ENCODE measurements at regions not wholly inside any gene's neighbourhood (a gene's known extent, or its start where the extent isn't known, plus 50 kb on each side); places are given as distances from the start of the nearest gene placed in this dataset.

DNA sequence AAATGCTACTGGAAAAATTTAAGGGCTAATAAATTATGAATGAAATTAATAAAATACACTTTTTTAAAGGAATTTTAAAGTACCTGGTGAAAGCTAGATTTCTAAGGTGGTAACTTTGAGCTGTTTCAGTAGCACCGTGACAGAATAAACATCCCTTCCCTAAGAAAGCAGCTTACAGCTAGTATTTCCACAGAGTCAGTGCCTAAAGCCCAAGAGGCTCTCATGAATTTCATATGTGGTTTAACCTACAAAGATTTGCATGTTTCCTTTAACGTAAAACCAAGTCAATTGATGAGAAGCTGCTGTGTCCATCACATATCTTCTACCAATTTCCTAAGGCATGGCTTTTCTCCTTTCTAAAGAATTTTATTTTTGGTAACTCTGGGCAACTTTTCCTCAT, 56.8 kb downstream of the IFNG start:
- Mint-ChIP-seq H3K9me3 (no peaks in the 10 kb centered on the region), H3K27ac (no peak overlapping the region), H3K36me3 (no peaks in the 10 kb centered on the region)
- no peak for DNase-seq (ENCODE audit: low spot score in 2 of 2)
- no peak for ATAC-seq

DNA sequence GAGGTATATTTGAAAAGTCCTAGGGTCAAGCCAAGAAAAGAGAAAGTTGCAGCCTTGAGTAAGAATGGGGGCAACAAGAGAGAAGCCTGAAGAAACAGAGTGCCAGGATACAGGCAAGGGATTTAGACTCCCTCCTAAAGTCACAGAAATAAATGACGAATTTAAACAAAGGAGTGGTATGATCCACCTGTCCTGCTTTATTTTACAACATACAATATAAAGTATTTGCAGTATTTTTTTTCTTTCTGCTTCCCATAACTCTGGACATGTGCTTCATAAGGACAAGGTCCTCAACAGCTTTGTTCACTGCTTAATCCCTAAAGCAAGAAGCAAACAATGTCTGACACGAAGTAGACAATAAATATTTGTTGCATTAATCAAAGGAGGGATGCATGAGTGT, 57.4 kb downstream of the IFNG start:
- no peak overlapping the region for H3K27ac Mint-ChIP-seq

DNA sequence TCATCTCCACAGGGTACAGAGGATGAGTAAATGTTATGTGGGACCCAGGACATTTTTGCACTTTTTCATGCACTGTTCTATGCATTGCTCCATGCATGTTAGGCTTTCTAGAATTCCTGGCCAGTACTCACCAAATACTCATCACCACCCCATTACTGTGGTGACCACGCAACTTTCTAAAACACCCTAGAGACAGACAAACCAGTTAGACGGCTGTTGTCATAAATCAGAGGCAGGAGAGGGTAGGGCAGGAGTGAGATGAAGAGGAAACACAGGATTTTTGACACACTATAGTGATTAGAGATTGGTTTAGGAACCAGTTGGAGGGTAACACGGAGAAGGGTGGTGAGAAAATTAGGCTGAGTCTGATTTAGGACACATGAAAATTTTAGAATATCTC, 59.3 kb downstream of the IFNG start:
- ATAC-seq (no peak), DNase-seq (ENCODE audit: low spot score in 2 of 2) (no peak)
- Mint-ChIP-seq H3K9me3 (no peaks in the 10 kb centered on the region), H3K27ac (no peak overlapping the region), H3K36me3 (no peaks in the 10 kb centered on the region)

More for the DNA sequence above, 57.4 kb downstream of the IFNG start:
- Mint-ChIP-seq H3K9me3 (no peaks in the 10 kb centered on the region), H3K36me3 (no peaks in the 10 kb centered on the region)
- ATAC-seq = no peak
- no peak for DNase-seq (ENCODE audit: low spot score in 2 of 2)

DNA sequence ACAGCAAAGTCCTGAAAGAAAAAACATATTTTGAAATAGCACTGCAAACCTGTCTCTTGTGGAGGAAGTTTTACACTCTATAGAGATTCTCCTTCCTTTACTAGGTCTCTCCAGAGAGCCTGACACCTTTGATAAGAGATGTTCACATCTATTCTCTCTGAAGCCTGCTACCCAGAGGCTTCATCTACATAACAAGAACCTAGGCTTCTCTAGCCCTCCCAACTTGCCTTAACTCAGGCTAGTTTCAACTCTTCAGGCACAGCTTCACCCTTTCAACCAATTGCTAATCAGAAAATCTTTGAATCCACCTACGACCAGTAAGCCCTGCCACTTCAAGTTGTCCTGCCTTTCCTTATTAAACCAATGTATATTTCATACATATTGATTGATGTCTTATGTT, 60.6 kb downstream of the IFNG start:
- no peak for ATAC-seq
- Mint-ChIP-seq H3K36me3 (no peaks in the 10 kb centered on the region), H3K27ac (no peak overlapping the region), H3K9me3 (no peaks in the 10 kb centered on the region)
- DNase-seq (ENCODE audit: low spot score in 2 of 2) = no peak

DNA sequence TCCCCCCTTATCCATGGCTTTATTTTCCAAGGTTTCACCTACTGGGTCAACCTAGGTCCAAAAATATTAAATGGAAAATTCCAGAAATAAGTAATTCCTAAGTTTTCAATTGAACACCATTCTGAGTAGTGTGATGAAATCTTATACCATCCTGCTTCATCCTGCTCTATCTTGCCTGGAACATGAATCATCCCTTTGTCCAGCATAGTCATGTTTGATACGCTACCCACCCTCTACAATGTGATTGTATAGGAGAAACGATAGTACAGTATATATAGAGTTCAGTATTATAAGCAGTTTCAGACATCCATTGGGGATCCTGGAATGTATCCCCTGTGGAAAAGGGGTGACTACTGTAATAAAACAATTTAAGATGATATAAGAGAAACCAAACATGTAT, 62.2 kb downstream of the IFNG start:
- Mint-ChIP-seq H3K27ac (no peak overlapping the region), H3K36me3 (peaks cover 0 to 7% of the 10 kb centered on the region in 2 donors), H3K9me3 (no peaks in the 10 kb centered on the region)
- ATAC-seq (no peak), DNase-seq (ENCODE audit: low spot score in 2 of 2) (no peak)

DNA sequence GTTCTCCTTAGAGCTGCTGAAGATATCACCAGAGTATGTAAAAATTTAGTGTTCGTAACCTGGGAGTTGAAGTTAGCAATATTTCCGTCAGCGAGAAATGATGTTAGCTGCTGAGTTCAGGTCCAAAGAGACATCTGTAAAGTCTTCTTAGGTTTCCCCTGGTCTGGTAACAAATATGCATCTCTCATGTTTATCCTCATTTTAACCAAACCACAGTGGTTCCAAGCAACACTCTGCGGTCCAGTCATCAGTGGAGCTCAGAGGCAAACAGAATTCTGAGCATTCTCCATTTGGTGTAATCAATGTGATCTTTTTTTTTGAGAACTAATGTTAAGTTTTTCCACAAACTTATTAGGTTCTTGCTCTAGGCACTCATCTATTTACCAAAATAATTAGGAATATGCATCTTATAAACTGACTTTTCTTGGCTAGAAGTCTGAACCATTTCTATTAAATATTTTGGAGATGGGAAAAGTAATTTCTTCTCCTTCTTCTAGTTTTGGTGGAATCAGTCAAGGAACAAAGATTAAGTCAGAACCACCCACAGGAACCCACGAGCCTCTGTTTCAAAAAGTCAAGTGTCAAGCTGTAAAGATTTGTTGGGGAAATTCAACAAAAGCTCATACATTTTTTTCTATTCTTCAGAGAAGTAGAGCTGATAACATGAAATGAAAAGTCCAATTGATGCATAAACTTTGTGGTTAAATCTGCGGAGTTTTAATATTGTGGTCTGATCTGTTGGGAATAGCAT, 64.7 kb downstream of the IFNG start:
- peaks cover 0 to 18% of the 10 kb centered on the region in 2 donors for H3K36me3 Mint-ChIP-seq
- ATAC-seq = no peak

DNA sequence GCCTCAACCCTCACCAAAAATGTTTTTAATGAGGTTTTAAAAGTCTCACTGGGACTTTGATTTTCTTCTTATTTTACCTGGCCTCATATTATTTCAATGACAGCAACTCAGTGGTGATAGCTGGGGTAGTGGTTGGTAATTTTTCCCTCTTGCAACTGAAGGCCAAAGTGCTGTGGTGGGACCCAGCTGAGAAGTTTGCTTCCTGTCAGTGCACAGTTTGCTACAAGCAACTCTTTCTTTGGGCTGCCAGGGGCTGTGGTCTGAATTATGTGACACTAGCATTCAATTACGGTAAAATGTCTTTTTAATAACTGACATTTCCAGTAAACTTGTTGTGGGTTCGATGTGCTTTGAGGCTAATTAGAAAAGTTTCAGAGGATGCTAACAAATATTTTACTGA, 65.3 kb downstream of the IFNG start:
- DNase-seq (ENCODE audit: low spot score in 2 of 2) (no peak), ATAC-seq (no peak)
- peaks cover 0 to 25% of the 10 kb centered on the region in 2 donors for H3K36me3 Mint-ChIP-seq
- no peak overlapping the region for H3K27ac Mint-ChIP-seq
- peaks cover 9 to 13% of the 10 kb centered on the region in 2 donors for H3K9me3 Mint-ChIP-seq

More for the DNA sequence above, 64.7 kb downstream of the IFNG start:
- Mint-ChIP-seq H3K9me3 (peaks cover 3 to 7% of the 10 kb centered on the region in 2 donors), H3K27ac (no peak overlapping the region)
- no peak for DNase-seq (ENCODE audit: low spot score in 2 of 2)

DNA sequence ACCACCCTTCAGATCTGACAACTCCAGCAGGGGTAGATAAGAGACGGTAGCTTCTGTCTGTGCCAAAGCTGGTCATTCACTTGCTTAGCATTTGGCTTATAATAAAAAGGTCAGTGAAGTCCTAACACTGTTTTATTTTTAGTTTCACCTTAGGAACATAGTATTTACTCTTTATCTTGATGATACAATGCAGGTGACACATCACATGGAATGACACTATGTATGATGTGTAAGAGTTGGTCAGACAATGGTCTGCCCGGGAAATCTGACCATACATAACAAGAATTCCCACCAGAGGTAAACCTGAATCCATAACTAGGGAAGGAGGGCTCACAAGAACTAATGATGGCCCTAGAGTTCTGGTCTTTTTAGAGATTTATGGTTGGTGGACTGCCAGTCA, 66.6 kb downstream of the IFNG start:
- H3K27ac Mint-ChIP-seq = no peak overlapping the region
- ATAC-seq (no peak), DNase-seq (ENCODE audit: low spot score in 2 of 2) (no peak)
- peaks cover 0 to 29% of the 10 kb centered on the region in 2 donors for H3K36me3 Mint-ChIP-seq
- H3K9me3 Mint-ChIP-seq = peaks cover 9 to 13% of the 10 kb centered on the region in 2 donors

DNA sequence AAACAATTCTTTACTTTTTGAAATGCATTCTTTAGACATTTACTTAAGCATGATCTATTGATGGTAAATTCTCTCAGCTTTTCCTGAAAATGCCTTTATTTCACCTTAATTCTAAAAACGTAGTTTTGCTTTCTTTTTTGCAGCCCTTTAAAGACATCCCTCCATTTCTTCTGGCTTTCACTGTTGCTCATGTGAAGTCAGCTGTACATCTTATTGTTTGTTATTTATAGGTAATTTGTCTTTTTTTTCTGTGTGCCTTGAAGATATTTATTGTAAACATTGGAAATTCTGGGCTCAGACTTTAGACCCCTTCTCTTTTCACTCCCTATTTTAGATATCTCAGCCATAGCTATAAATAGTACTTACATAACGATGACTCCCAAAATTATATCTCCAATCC, 70.4 kb downstream of the IFNG start:
- ATAC-seq = no peak
- H3K9me3 Mint-ChIP-seq = peaks cover 19 to 25% of the 10 kb centered on the region in 2 donors
- H3K27ac Mint-ChIP-seq = no peak overlapping the region
- no peak for DNase-seq (ENCODE audit: low spot score in 2 of 2)
- H3K36me3 Mint-ChIP-seq = peaks cover 0 to 37% of the 10 kb centered on the region in 2 donors

DNA sequence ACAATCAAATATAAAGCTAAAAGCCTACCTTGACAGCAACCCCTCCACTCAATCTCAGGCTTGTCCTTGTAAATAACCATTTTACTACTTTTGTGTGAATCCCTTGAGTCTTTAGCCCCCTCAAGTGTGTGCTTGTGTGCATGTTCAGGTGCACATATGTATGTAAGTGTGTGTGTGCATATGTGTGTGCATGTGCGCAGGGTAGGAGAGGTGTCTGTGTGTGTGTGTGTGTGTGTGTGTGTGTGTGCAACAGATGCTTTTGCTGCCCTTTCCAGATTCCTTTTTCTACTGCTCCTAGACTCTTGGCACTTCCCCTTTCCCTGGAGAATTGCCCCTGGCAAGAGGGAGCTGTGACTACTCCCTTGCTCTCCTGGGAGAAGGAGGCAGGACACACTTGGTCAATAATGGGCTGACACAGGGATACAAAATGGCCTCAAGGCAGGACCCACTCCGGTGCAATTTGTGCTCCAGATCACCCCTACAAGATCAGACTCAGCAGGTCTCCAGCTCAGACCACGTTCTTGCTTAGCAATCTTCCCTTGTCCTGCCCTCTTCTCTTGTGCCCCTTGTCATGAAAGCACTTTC, 73.4 kb downstream of the IFNG start:
- no peak for ATAC-seq
- Mint-ChIP-seq H3K27ac (no peak overlapping the region), H3K9me3 (peaks cover 26 to 38% of the 10 kb centered on the region in 2 donors), H3K36me3 (peaks cover 14 to 52% of the 10 kb centered on the region in 2 donors)
- DNase-seq (ENCODE audit: low spot score in 2 of 2) = no peak

DNA sequence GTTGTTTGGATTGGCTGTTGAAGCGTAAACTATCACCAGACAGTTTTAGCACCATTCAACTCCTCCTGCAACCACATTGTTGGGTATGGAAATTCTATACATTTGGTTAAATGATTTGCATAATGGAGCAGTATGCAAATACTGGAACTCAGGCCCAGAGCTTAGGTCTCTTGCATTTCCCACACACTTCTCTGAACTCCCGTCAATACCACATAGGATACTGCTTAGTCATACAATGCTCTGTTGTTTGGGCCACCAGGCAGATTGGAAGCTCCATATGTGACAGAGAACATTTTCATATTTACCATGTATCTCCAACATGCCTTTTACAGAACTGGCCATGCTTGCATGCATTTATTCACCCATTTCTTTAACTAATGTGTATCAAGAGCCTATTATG, 78.0 kb downstream of the IFNG start:
- Mint-ChIP-seq H3K9me3 (peaks cover 17 to 24% of the 10 kb centered on the region in 2 donors), H3K27ac (no peak overlapping the region), H3K36me3 (peaks cover 14 to 58% of the 10 kb centered on the region in 2 donors)
- DNase-seq (ENCODE audit: low spot score in 2 of 2) = no peak
- peak in 1 of 2 donors; percentile 68 for ATAC-seq

DNA sequence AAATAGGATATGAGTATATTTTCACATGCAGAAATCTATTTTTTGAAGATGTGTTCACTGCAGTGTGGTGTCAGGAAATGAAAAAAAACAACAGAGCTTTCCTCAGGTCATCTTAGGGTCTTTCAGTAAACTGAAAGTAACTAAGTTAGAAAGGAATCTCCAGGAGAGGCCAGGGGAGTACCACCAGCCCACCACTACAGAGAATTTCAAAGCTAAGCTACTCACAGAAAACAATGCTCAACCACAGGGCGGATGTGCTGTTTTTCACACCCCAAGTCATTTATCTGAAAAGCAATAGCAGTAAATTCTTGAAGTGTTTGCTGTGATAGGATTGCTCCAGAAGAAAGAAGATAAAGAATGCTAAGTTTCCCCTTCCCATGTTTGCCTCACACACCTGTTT, 79.0 kb downstream of the IFNG start:
- peaks cover 14 to 60% of the 10 kb centered on the region in 2 donors for H3K36me3 Mint-ChIP-seq
- DNase-seq (ENCODE audit: low spot score in 2 of 2) = no peak
- H3K9me3 Mint-ChIP-seq = peaks cover 17 to 24% of the 10 kb centered on the region in 2 donors
- ATAC-seq = peak in 1 of 2 donors; percentile 91
- H3K27ac Mint-ChIP-seq = peak overlapping the region in 1 of 2 donors; percentile 69

DNA sequence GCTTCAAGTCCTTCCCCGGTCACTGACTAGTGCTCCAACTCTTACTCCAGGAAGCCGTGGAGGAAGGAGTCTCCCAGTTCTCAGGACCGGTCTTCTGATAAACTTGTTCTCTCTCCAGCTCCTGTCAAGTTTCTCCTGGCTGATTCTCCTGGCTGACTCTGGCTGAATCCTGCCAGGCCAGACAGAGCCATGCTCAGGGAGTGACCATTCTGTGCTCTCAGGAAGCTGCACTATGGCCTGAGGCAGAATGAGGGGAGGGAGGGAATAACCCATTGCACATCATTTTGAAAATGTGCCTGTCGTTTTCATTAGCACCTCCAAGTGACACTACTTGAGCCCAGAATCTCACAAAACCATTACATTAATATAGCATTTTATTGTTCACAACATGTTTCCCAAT, 80.8 kb downstream of the IFNG start:
- Mint-ChIP-seq H3K36me3 (peaks cover 13 to 49% of the 10 kb centered on the region in 2 donors), H3K27ac (no peak overlapping the region), H3K9me3 (peaks cover 7 to 11% of the 10 kb centered on the region in 2 donors)
- ATAC-seq (no peak), DNase-seq (ENCODE audit: low spot score in 2 of 2) (no peak)

DNA sequence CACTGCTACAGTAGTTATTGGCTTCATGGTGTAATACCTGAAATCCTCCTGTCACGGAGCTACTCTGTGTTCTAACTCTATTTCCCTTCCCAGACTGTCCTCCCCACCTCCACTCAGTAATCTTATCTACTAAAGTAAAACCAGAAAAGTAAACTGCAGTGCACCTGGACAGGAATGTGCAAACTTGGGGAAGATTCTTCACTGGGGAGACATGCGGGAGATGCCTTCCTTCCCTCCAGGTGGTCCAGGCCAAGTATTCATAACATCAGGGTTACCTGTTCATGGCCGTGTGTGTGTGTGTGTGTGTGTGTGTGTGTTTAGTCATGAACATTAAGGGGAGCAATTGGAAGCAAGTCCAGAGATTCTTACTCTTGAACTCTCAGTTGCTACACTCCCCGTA, 84.1 kb downstream of the IFNG start:
- no peak overlapping the region for H3K27ac Mint-ChIP-seq
- no peaks in the 10 kb centered on the region for H3K9me3 Mint-ChIP-seq
- no peak for DNase-seq (ENCODE audit: low spot score in 2 of 2)
- ATAC-seq = no peak
- H3K36me3 Mint-ChIP-seq = peaks cover 0 to 30% of the 10 kb centered on the region in 2 donors

DNA sequence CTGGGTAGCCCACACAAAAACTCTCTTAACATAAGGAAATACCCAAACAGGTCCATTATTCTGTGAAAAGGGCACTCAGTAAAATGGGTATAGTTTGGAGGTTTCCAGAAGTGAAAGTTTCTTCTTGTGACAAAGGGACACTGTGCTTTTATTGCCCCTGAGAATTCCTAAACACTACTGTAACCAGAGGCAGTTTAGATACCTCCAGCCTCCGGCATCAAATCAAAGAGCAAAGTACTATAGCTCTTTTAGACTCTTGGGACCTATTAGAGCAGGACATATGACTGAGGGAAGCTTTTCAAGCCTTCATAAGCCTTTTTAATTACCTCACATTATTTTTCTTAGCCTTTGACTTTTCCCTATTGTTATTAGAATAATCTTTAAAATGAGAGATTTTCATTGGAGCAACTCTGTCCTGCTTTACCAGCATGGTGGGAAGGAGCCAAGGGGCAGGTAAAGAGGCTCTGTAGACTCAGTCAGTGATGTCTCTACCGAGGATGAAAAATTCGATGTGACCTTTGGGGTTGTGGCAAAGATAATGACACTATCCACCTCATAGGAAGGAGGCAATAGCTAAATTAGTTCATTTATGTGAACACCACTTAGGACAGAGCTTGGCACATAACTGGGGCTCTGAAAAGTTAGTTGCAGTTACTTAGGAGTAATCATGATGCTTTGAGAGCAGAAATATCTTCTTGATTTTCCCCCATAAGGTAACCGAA, 85.1 kb downstream of the IFNG start:
- Mint-ChIP-seq H3K27ac (no peak overlapping the region), H3K36me3 (peaks cover 0 to 28% of the 10 kb centered on the region in 2 donors), H3K9me3 (peaks cover 1 to 2% of the 10 kb centered on the region in 2 donors)
- DNase-seq (ENCODE audit: low spot score in 2 of 2) = no peak
- no peak for ATAC-seq

DNA sequence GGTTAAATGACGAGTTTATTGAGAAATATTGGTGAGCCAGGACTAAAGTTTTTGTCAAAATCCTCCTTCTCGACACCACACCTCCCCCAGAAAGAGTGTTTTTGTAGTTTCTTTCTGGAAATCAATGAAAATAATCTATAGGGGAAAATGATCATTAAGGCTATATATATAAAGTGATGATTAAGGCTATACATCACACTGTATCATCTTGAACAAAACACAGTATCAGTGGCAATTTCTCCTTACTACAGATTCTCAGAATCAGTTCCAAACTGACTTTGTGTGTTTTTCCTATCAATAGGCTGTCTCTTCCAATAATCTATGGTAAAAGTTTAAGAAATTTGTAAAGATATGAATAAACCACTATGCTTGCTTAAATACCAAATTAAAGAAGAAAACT, 81.7 kb downstream of the IFNG-AS1 start:
- no peak for ATAC-seq
- peaks cover 10 to 17% of the 10 kb centered on the region in 2 donors for H3K9me3 Mint-ChIP-seq
- no peak for DNase-seq (ENCODE audit: low spot score in 2 of 2)
- peaks cover 19 to 36% of the 10 kb centered on the region in 2 donors for H3K36me3 Mint-ChIP-seq
- no peak overlapping the region for H3K27ac Mint-ChIP-seq

All from activated naive CD4-positive, alpha-beta T cell treated with anti-CD3 and anti-CD28 coated beads, Interleukin-2, amount 50 U/mL, for 72 hours (primary cell).